Gastroesophageal sphincter (tissue), 3 donors: ENCODE measurements at regions not wholly inside any gene's neighbourhood (a gene's known extent, or its start where the extent isn't known, plus 50 kb on each side); places are given as distances from the start of the nearest gene placed in this dataset.

Experiments used
- CTCF ChIP-seq, 4 experiments: fragments of 200-600 bp in 2 of 4; fragments of 450-650 bp in 2 of 4; sonication (generic) in 1 of 4; IDR thresholded peaks; one replicate each; pipeline ENCODE4 v1.5.1; 2017 to 2019; ENCODE audit warnings: antibody characterized with exemption in 4 of 4, mild to moderate bottlenecking in 2 of 4, moderate library complexity in 2 of 4
- EP300 ChIP-seq: sonication (generic); formaldehyde crosslinking; IDR thresholded peaks from one replicate; pipeline ENCODE4 v1.6.1; 2017; ENCODE audit warnings: antibody characterized with exemption, mild to moderate bottlenecking
- POLR2A ChIP-seq, 2 donors: fragments of 450-650 bp; IDR thresholded peaks; one replicate each; pipeline ENCODE4 v1.6.1; 2017; ENCODE audit warnings: antibody characterized with exemption in 2 of 2, mild to moderate bottlenecking in 2 of 2, moderate library complexity in 1 of 2
- POLR2AphosphoS5 ChIP-seq: sonication (generic); formaldehyde crosslinking; IDR thresholded peaks from one replicate; pipeline ENCODE4 v1.6.1; 2017; ENCODE audit warnings: antibody characterized with exemption

GRCh38 chr1:96991261-96991660 lies 269.7 kb downstream of the PTBP2 start:
- TF ChIP-seq CTCF (IDR thresholded peaks at IDR 0.05): no peak
- TF ChIP-seq POLR2A (IDR thresholded peaks at IDR 0.05): no peak
- TF ChIP-seq POLR2AphosphoS5: no peak
- TF ChIP-seq EP300: no peak
